K562 (cell line): ENCODE measurements at regions not wholly inside any gene's neighbourhood (a gene's known extent, or its start where the extent isn't known, plus 50 kb on each side); places are given as distances from the start of the nearest gene placed in this dataset.
A peak's percentile ranks its signal among the peaks of the same experiment; 100 is the strongest.

ENCODE experiments used
- E2F6 ChIP-seq, 2 experiments: IDR thresholded peaks; 2 replicates each; pipeline ENCODE4 v1.6.1; 2011; ENCODE audit warnings: borderline replicate concordance in 1 of 2, control low read depth in 1 of 2, low read depth in 1 of 2, low read length in 1 of 2, mild to moderate bottlenecking in 1 of 2, mixed read lengths in 1 of 2, moderate library complexity in 1 of 2; ENCODE audit not compliant: insufficient read depth in 1 of 2, insufficient read length in 1 of 2, poor library complexity in 1 of 2, severe bottlenecking in 1 of 2; ENCODE audit errors: extremely low read depth in 1 of 2
- GABPA ChIP-seq: fragments of 200-800 bp; sonication (Bioruptor generic); conservative IDR thresholded peaks from 2 replicates; pipeline ENCODE4 v1.6.1; 2016; ENCODE audit warnings: low read depth, missing genetic modification characterization, missing compliant biosample characterization
- ID3 ChIP-seq, 2 experiments: fragments of 250-450 bp in 1 of 2; fragments of 450-650 bp in 1 of 2; sonication (Bioruptor Pico) in 1 of 2; IDR thresholded peaks; 2 replicates each; pipeline versions ENCODE4 v1.6.1 to v1.8.0; 2016 to 2021; ENCODE audit warnings: mild to moderate bottlenecking in 2 of 2, moderate library complexity in 2 of 2, missing compliant biosample characterization in 1 of 2, missing genetic modification characterization in 1 of 2
- NFIC ChIP-seq: fragments of 450-650 bp; IDR thresholded peaks from 2 replicates; pipeline ENCODE4 v1.6.1; 2017; ENCODE audit warnings: mild to moderate bottlenecking, inconsistent platforms
- TF ChIP-seq, protein P1 (sequence below), 2 experiments: fragments of 450-650 bp; IDR thresholded peaks; 2 replicates each; pipeline ENCODE4 v1.6.1; 2016
- TF ChIP-seq, protein P2 (sequence below), 2 experiments: IDR thresholded peaks in 1 of 2; conservative IDR thresholded peaks in 1 of 2; 2 replicates each; pipeline ENCODE4 v1.6.1; 2016; ENCODE audit warnings: low read depth in 2 of 2, mild to moderate bottlenecking in 1 of 2, missing compliant biosample characterization in 1 of 2, missing genetic modification characterization in 1 of 2, moderate library complexity in 1 of 2

GRCh38 chr2:226661789-226662545 is 137.7 kb downstream of the IRS1 start (continued):
- TF ChIP-seq, protein P1, sequence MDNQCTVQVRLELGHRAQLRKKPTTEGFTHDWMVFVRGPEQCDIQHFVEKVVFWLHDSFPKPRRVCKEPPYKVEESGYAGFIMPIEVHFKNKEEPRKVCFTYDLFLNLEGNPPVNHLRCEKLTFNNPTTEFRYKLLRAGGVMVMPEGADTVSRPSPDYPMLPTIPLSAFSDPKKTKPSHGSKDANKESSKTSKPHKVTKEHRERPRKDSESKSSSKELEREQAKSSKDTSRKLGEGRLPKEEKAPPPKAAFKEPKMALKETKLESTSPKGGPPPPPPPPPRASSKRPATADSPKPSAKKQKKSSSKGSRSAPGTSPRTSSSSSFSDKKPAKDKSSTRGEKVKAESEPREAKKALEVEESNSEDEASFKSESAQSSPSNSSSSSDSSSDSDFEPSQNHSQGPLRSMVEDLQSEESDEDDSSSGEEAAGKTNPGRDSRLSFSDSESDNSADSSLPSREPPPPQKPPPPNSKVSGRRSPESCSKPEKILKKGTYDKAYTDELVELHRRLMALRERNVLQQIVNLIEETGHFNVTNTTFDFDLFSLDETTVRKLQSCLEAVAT (IDR thresholded peaks at IDR 0.05): no peak
- TF ChIP-seq, protein P2, sequence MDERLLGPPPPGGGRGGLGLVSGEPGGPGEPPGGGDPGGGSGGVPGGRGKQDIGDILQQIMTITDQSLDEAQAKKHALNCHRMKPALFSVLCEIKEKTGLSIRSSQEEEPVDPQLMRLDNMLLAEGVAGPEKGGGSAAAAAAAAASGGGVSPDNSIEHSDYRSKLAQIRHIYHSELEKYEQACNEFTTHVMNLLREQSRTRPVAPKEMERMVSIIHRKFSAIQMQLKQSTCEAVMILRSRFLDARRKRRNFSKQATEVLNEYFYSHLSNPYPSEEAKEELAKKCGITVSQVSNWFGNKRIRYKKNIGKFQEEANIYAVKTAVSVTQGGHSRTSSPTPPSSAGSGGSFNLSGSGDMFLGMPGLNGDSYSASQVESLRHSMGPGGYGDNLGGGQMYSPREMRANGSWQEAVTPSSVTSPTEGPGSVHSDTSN (CRISPR knock-in tag; IDR thresholded peaks at IDR 0.05; ENCODE audit: low read depth): no peak
- TF ChIP-seq, protein P2 (tag; conservative IDR thresholded peaks at IDR 0.05; ENCODE audit: low read depth): peak; percentile 51; the same call in 1 of the 2 replicates
- TF ChIP-seq GABPA (no peak), E2F6 (IDR thresholded peaks at IDR 0.05; ENCODE audit: borderline replicate concordance in 1 of 2, extremely low read depth in 1 of 2, insufficient read depth in 1 of 2, insufficient read length in 1 of 2, low read depth in 1 of 2, low read length in 1 of 2, poor library complexity in 1 of 2, severe bottlenecking in 1 of 2) (peak in 1 of 2 experiments; percentile 30), ID3 (CRISPR knock-in tag; IDR thresholded peaks at IDR 0.05) (no peak), ID3 (tag; IDR thresholded peaks at IDR 0.05) (0 out of 2 replicates have a peak, but pooled peaks have one; percentile 41), NFIC (0 out of 2 replicates have a peak, but pooled peaks have one; percentile 29)
